Skeletal muscle tissue (tissue), 3 donors: ENCODE measurements at regions not wholly inside any gene's neighbourhood (a gene's known extent, or its start where the extent isn't known, plus 50 kb on each side); places are given as distances from the start of the nearest gene placed in this dataset.

Experiments used
- H3K27ac ChIP-seq: one replicate; pipeline ENCODE4 v1.7.0; 2013; ENCODE audit warnings: mild to moderate bottlenecking, low read depth, low read length, inconsistent platforms
- H3K27me3 ChIP-seq, 3 donors: one replicate each; pipeline ENCODE4 v1.7.0; 2013; ENCODE audit warnings: low read length in 3 of 3; ENCODE audit not compliant: control insufficient read depth in 3 of 3, insufficient read depth in 3 of 3
- H3K36me3 ChIP-seq, 3 donors: one replicate each; pipeline ENCODE4 v1.7.0; 2013; ENCODE audit warnings: low read length in 3 of 3; ENCODE audit not compliant: control insufficient read depth in 3 of 3, insufficient read depth in 3 of 3
- H3K4me1 ChIP-seq, 3 donors: one replicate each; pipeline ENCODE4 v1.7.0; 2013; ENCODE audit warnings: low read length in 3 of 3, mild to moderate bottlenecking in 3 of 3; ENCODE audit not compliant: control insufficient read depth in 3 of 3, insufficient read depth in 3 of 3
- H3K4me3 ChIP-seq, 3 donors: one replicate each; pipeline ENCODE4 v1.7.0; 2013; ENCODE audit warnings: low read length in 3 of 3
- H3K9ac ChIP-seq, 3 donors: one replicate each; pipeline ENCODE4 v1.7.0; 2013; ENCODE audit warnings: low read length in 3 of 3, mild to moderate bottlenecking in 3 of 3, moderate library complexity in 2 of 3, low read depth in 1 of 3
- H3K9me3 ChIP-seq, 3 donors: one replicate each; pipeline ENCODE4 v1.7.0; 2013; ENCODE audit warnings: low read length in 3 of 3; ENCODE audit not compliant: control insufficient read depth in 3 of 3
- donor health status: Osteomylitis.

- H3K9ac ChIP-seq = no peak overlapping the region
- H3K4me3 ChIP-seq = no peak overlapping the region
- no peaks in the 10 kb centered on the region for H3K9me3 ChIP-seq
- H3K36me3 ChIP-seq = no peaks in the 10 kb centered on the region
- no peaks in the 10 kb centered on the region for H3K27me3 ChIP-seq
- no peaks in the 10 kb centered on the region for H3K4me1 ChIP-seq
- no peak overlapping the region for H3K27ac ChIP-seq
These were observed 83.1 kb upstream of the KLF7 start for GRCh38 chr2:207248702-207249377.

- H3K27me3 ChIP-seq = no peaks in the 10 kb centered on the region
- H3K9ac ChIP-seq = no peak overlapping the region
- no peaks in the 10 kb centered on the region for H3K4me1 ChIP-seq
- no peak overlapping the region for H3K4me3 ChIP-seq
- no peak overlapping the region for H3K27ac ChIP-seq
- H3K9me3 ChIP-seq = no peaks in the 10 kb centered on the region
- no peaks in the 10 kb centered on the region for H3K36me3 ChIP-seq
These were observed 85.3 kb upstream of the KLF7 start for GRCh38 chr2:207251022-207251421.

- H3K4me1 ChIP-seq = peaks cover 0 to 1% (median 0%) of the 10 kb centered on the region in 3 donors
- H3K9me3 ChIP-seq = no peaks in the 10 kb centered on the region
- H3K9ac ChIP-seq = no peak overlapping the region
- H3K4me3 ChIP-seq = no peak overlapping the region
- no peaks in the 10 kb centered on the region for H3K36me3 ChIP-seq
- no peaks in the 10 kb centered on the region for H3K27me3 ChIP-seq
- H3K27ac ChIP-seq = no peak overlapping the region
These were observed 85.9 kb upstream of the KLF7 start for GRCh38 chr2:207251573-207252192.

GRCh38 chr2:207252416-207252815, 86.7 kb upstream of the KLF7 start:
- Histone ChIP-seq H3K27ac (no peak overlapping the region), H3K27me3 (no peaks in the 10 kb centered on the region), H3K36me3 (no peaks in the 10 kb centered on the region), H3K9ac (no peak overlapping the region), H3K4me1 (peaks cover 1 to 4% (median 3%) of the 10 kb centered on the region in 3 donors), H3K9me3 (no peaks in the 10 kb centered on the region), H3K4me3 (no peak overlapping the region)

DNA sequence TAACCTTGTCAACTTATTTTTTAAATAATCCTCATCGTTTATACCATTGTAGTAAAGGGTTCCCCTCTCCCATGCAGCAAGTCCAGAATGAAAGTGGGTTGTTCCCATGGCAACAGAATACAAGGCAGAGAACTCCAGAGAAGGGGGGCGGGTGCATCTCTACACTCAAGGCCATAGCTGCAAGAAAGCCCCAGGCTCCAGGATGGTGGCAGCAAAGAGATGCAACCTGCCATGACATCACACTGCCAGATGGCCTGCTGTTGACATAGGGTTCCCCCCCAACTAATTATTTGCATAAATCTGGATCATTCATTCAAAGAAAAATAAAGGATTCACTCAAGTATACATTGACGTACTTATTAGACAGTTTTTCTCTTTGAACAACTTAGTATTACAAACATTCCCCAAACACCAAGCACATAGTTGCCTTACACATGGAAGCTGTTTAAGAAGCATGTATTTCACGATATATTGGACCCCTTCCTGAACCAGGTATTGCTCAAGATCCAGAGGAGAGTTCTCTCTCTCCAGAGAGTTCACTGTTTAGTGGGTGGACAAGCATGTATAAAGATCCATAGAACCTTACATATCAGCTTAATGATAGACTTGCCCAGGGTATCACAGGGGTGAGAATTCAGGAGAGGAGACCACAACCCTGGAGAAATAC, 87.4 kb upstream of the KLF7 start:
- no peak overlapping the region for H3K9ac ChIP-seq
- H3K27ac ChIP-seq = no peak overlapping the region
- H3K9me3 ChIP-seq = no peaks in the 10 kb centered on the region
- H3K27me3 ChIP-seq = no peaks in the 10 kb centered on the region
- no peaks in the 10 kb centered on the region for H3K36me3 ChIP-seq
- H3K4me1 ChIP-seq = peaks cover 7 to 9% (median 8%) of the 10 kb centered on the region in 3 donors
- no peak overlapping the region for H3K4me3 ChIP-seq

DNA sequence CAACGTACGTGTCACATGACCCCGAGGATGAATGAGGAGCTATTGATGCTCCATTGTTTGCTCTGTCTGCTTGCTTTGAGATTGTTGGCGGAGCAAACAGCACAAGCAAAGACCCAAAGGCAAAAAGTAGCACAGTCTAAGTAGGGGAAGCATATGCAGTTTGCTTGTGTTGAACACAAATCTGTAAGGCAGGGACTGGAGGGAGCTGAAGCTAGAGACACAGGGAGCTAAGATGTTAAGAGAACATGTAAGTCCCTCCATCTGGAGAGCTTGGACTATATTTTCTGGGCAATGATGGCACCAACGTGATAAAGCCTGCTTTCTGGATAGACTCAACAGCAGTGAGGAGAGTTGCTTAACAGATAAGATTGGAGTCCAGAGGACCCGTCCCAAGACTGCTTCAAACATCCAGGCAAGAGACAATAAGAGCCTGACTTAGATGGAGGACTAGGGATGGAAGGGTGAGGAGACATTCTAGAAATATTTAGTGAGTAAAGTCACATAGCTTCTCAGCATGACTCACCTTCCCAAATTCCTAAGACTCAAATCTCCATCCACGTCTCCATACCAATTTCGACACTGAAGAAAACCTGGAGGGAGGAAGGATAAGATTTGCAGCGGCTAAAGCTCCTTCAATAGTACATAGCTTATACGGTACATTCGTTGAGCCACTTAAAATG, 88.1 kb upstream of the KLF7 start:
- Histone ChIP-seq H3K36me3 (no peaks in the 10 kb centered on the region), H3K27ac (no peak overlapping the region), H3K27me3 (no peaks in the 10 kb centered on the region), H3K9ac (no peak overlapping the region), H3K4me1 (peaks cover 14 to 16% (median 14%) of the 10 kb centered on the region in 3 donors), H3K9me3 (no peaks in the 10 kb centered on the region), H3K4me3 (no peak overlapping the region)

DNA sequence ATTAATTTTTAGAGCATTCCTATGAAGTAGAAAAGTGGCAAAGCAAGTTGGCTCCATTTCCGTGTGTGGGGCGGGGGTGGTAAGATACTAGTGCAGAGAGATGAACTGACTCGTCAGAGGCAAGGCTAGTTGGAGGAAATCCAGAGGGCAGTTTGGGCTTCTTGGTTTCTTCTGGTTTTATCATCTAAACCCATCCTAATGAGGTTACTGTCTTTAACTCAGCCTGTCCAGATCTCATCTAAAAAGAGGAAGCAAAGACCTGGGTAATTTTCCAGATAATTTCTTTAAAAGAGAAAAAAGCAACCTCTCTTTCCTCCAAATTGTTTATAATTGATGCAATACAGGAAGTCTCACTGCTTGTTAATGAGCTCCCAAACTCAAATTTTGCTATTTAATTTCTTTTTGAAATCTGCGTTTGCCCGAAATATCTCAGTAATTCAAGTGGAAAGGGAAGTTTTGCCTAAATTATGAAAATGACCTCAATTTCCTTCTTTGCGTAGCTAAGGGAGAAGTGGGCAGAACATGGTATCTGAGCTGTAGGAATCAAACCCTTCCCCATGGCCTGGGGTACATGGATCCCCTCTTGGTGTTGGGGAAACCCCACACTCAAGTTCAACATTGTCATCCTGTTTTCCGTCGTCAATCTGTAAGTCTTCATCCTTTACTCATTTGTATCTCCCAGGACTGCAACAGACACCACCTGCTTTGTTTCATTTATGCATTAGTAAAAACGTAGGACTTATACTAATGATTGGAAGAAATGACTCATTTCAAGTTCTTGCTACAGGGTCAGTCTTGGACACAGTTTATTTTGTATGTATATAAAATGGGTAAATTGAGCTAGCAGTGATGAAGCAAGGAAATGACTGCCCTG, 89.1 kb upstream of the KLF7 start:
- Histone ChIP-seq H3K4me3 (no peak overlapping the region), H3K9me3 (no peaks in the 10 kb centered on the region), H3K27me3 (no peaks in the 10 kb centered on the region), H3K9ac (no peak overlapping the region), H3K36me3 (no peaks in the 10 kb centered on the region), H3K27ac (no peak overlapping the region), H3K4me1 (peaks cover 20 to 24% (median 20%) of the 10 kb centered on the region in 3 donors)

GRCh38 chr2:207255565-207256470, 90.1 kb upstream of the KLF7 start:
- H3K36me3 ChIP-seq = no peaks in the 10 kb centered on the region
- no peak overlapping the region for H3K27ac ChIP-seq
- H3K27me3 ChIP-seq = no peaks in the 10 kb centered on the region
- no peaks in the 10 kb centered on the region for H3K9me3 ChIP-seq
- H3K4me3 ChIP-seq = no peak overlapping the region
- no peak overlapping the region for H3K9ac ChIP-seq
- peaks cover 20 to 24% (median 20%) of the 10 kb centered on the region in 3 donors for H3K4me1 ChIP-seq
